ENCODE measurements at regions not wholly inside any gene's neighbourhood (a gene's known extent, or its start where the extent isn't known, plus 50 kb on each side); places are given as distances from the start of the nearest gene placed in this dataset.

- TF ChIP-seq CTCF (IDR thresholded peaks at IDR 0.05) = no peak
Observed at GRCh38 chr6:97656706-97657350, 373.8 kb upstream of the MMS22L start.

GRCh38 chr6:97658090-97658489 is 375.1 kb upstream of the MMS22L start:
- Histone ChIP-seq H3K4me1 (no peaks in the 10 kb centered on the region), H3K9me3 (no peaks in the 10 kb centered on the region), H3K4me3 (no peak overlapping the region), H3K27ac (no peak overlapping the region), H3K36me3 (replicated peaks in 1 of 2; ENCODE audit: insufficient read depth in 1 of 2, low read depth in 2 of 2) (no peaks in the 10 kb centered on the region), H3K27me3 (no peaks in the 10 kb centered on the region)
- 17 to 27% methylated on average over 2 of the region's 2 CpGs for WGBS, 2 donors
- TF ChIP-seq POLR2A (IDR thresholded peaks at IDR 0.05) = no peak
- TF ChIP-seq CTCF (IDR thresholded peaks at IDR 0.05) = no peak
- no peak for ATAC-seq
- no peak for DNase-seq
- intact Hi-C loops (cut with DNase I) = no loop called here

More at GRCh38 chr6:97656706-97657350, 373.8 kb upstream of the MMS22L start:
- no peak for ATAC-seq
- DNase-seq = no peak
- Histone ChIP-seq H3K27me3 (no peaks in the 10 kb centered on the region), H3K36me3 (replicated peaks in 1 of 2; ENCODE audit: insufficient read depth in 1 of 2, low read depth in 2 of 2) (no peaks in the 10 kb centered on the region), H3K9me3 (no peaks in the 10 kb centered on the region), H3K4me3 (no peak overlapping the region), H3K27ac (no peak overlapping the region), H3K4me1 (no peaks in the 10 kb centered on the region)
- intact Hi-C loops (cut with DNase I) = no loop called here
- 48 to 52% methylated on average over 8 of the region's 8 CpGs for WGBS, 2 donors

GRCh38 chr6:97663252-97663651 is 380.2 kb upstream of the MMS22L start:
- Histone ChIP-seq H3K4me3 (no peak overlapping the region), H3K4me1 (no peaks in the 10 kb centered on the region), H3K27ac (no peak overlapping the region), H3K36me3 (replicated peaks in 1 of 2; ENCODE audit: insufficient read depth in 1 of 2, low read depth in 2 of 2) (no peaks in the 10 kb centered on the region), H3K9me3 (no peaks in the 10 kb centered on the region), H3K27me3 (no peaks in the 10 kb centered on the region)
- TF ChIP-seq POLR2A (IDR thresholded peaks at IDR 0.05) (no peak), CTCF (IDR thresholded peaks at IDR 0.05) (no peak)
- DNase-seq (no peak), ATAC-seq (no peak)
- intact Hi-C loops (cut with DNase I) = no loop called here

- H3K27me3 ChIP-seq = no peaks in the 10 kb centered on the region
- intact Hi-C loops (cut with DNase I) = no loop called here
- H3K9me3 ChIP-seq = no peaks in the 10 kb centered on the region
- no peaks in the 10 kb centered on the region for H3K36me3 ChIP-seq (replicated peaks in 1 of 2; ENCODE audit: insufficient read depth in 1 of 2, low read depth in 2 of 2)
- no peak overlapping the region for H3K27ac ChIP-seq
- no peak overlapping the region for H3K4me3 ChIP-seq
- DNase-seq (no peak), ATAC-seq (no peak)
- TF ChIP-seq POLR2A (IDR thresholded peaks at IDR 0.05) (no peak), CTCF (IDR thresholded peaks at IDR 0.05) (no peak)
- peaks cover 6% of the 10 kb centered on the region for H3K4me1 ChIP-seq
- 60 to 69% methylated on average over 5 of the region's 5 CpGs for WGBS, 2 donors
Observed at GRCh38 chr6:97665446-97665845, 382.4 kb upstream of the MMS22L start.

GRCh38 chr6:97666889-97667288 is 383.9 kb upstream of the MMS22L start:
- 45 to 57% methylated on average over 1 of the region's 1 CpG for WGBS, 2 donors
- intact Hi-C loops (cut with DNase I) = no loop called here

More at GRCh38 chr6:97666889-97667288, 383.9 kb upstream of the MMS22L start:
- DNase-seq = no peak
- Histone ChIP-seq H3K4me3 (no peak overlapping the region), H3K27ac (no peak overlapping the region), H3K4me1 (peaks cover 6% of the 10 kb centered on the region), H3K36me3 (replicated peaks in 1 of 2; ENCODE audit: insufficient read depth in 1 of 2, low read depth in 2 of 2) (no peaks in the 10 kb centered on the region), H3K27me3 (no peaks in the 10 kb centered on the region), H3K9me3 (no peaks in the 10 kb centered on the region)
- ATAC-seq = no peak
- TF ChIP-seq POLR2A (IDR thresholded peaks at IDR 0.05) (no peak), CTCF (IDR thresholded peaks at IDR 0.05) (no peak)
